GM19035 (cell line): ENCODE measurements at regions not wholly inside any gene's neighbourhood (a gene's known extent, or its start where the extent isn't known, plus 50 kb on each side); places are given as distances from the start of the nearest gene placed in this dataset.
A peak's percentile ranks its signal among the peaks of the same experiment; 100 is the strongest.

Experiments used
- ATAC-seq: cut with Tn5 transposase; IDR thresholded peaks from one replicate; pipeline ENCODE4 v1.9.1; 2021; ENCODE audit not compliant: unreplicated experiment

GRCh38 chr15:61541516-61541915 is 312.4 kb upstream of the RORA start:
- ATAC-seq = no peak

- ATAC-seq = no peak
Measured at GRCh38 chr15:61537337-61537736, 308.2 kb upstream of the RORA start.

- ATAC-seq = no peak
Measured at GRCh38 chr15:61534986-61535385, 305.9 kb upstream of the RORA start.

GRCh38 chr15:61530769-61531168 is 301.7 kb upstream of the RORA start:
- ATAC-seq = no peak

- ATAC-seq = peak; percentile 23
Measured at GRCh38 chr15:61528581-61528910, 299.4 kb upstream of the RORA start.

- peak; percentile 62 for ATAC-seq
Measured at GRCh38 chr15:61527836-61528580, 298.9 kb upstream of the RORA start.

- ATAC-seq = no peak
Measured at GRCh38 chr15:61524545-61524944, 295.4 kb upstream of the RORA start.

GRCh38 chr15:61524086-61524485 is 295.0 kb upstream of the RORA start:
- no peak for ATAC-seq

- ATAC-seq = no peak
Measured at GRCh38 chr15:61522411-61522810, 293.3 kb upstream of the RORA start.

- ATAC-seq = no peak
Measured at GRCh38 chr15:61521953-61522352, 292.9 kb upstream of the RORA start.

GRCh38 chr15:61519296-61519695 is 290.2 kb upstream of the RORA start:
- no peak for ATAC-seq

GRCh38 chr15:61518191-61518950 is 289.3 kb upstream of the RORA start:
- ATAC-seq = no peak

GRCh38 chr15:61517776-61518175 is 288.7 kb upstream of the RORA start:
- ATAC-seq = no peak

GRCh38 chr15:61517335-61517734 is 288.2 kb upstream of the RORA start:
- ATAC-seq = no peak

- ATAC-seq = no peak
Measured at GRCh38 chr15:61511756-61512155, 282.7 kb upstream of the RORA start.

GRCh38 chr15:61511089-61511488 is 282.0 kb upstream of the RORA start:
- ATAC-seq = no peak

- ATAC-seq = no peak
Measured at GRCh38 chr15:61509327-61509840, 280.3 kb upstream of the RORA start.

- ATAC-seq = no peak
Measured at GRCh38 chr15:61503383-61503969, 274.4 kb upstream of the RORA start.

GRCh38 chr15:61501815-61502389 is 272.8 kb upstream of the RORA start:
- ATAC-seq = no peak

- ATAC-seq = no peak
Measured at GRCh38 chr15:61500951-61501620, 272.0 kb upstream of the RORA start.

- no peak for ATAC-seq
Measured at GRCh38 chr15:61500523-61500922, 271.4 kb upstream of the RORA start.
